ENCODE measurements at regions not wholly inside any gene's neighbourhood (a gene's known extent, or its start where the extent isn't known, plus 50 kb on each side); places are given as distances from the start of the nearest gene placed in this dataset.
A peak's percentile ranks its signal among the peaks of the same experiment; 100 is the strongest.

GRCh38 chr12:92566448-92567019 lies 136.3 kb upstream of the PLEKHG7 start:
- no peaks in the 10 kb centered on the region for H3K9me2 ChIP-seq (ENCODE audit: insufficient read depth, low read length)
- intact Hi-C loops (cut with micrococcal nuclease; ENCODE audit: unreplicated experiment): no loop called here
- H2AFZ ChIP-seq (ENCODE audit: low read length): 0 out of 2 replicates have a peak overlapping the region, but pooled peaks have one; percentile 27
- DNase-seq (ENCODE audit: low spot score): no peak
- no peaks in the 10 kb centered on the region for H3K36me3 ChIP-seq (ENCODE audit: insufficient read depth, low read length)
- TF ChIP-seq EZH2phosphoT487 (IDR thresholded peaks at IDR 0.05; ENCODE audit: borderline replicate concordance, low read depth, low read length) (no peak), CTCF (conservative IDR thresholded peaks at IDR 0.05; ENCODE audit: low read length) (no peak)
- H4K20me1 ChIP-seq (ENCODE audit: insufficient read depth, low read length): no peaks in the 10 kb centered on the region
- ChIA-PET POLR2A (interaction anchor here (0.6 to 2.0 kb wide), 11 partner anchors 88 to 536 kb away, joined by 3 to 7 read pairs (median 4); partner anchors contain the start of gene BTG1), CTCF (ENCODE audit: unreplicated experiment) (interaction anchor here (0.6 kb wide), 2 partner anchors 7 to 150 kb away, joined by 3 read pairs; no protein-coding TSS in a partner anchor)
- peaks cover 11% of the 10 kb centered on the region; the same call in 1 of the 2 replicates for H3K9me3 ChIP-seq (ENCODE audit: low read length)
- H3K4me1 ChIP-seq (ENCODE audit: insufficient read depth, low read length, poor library complexity, severe bottlenecking): peaks cover 40% of the 10 kb centered on the region
- no peak overlapping the region for H3K4me2 ChIP-seq (ENCODE audit: low read length)
- no TSS peak for BruUV-seq (replicated peaks)
- no peak overlapping the region for H3K4me3 ChIP-seq (ENCODE audit: low read depth, low read length, poor library complexity, severe bottlenecking)
- H3K27ac ChIP-seq (ENCODE audit: low read depth, low read length, poor library complexity, severe bottlenecking): no peak overlapping the region
- H3K79me2 ChIP-seq (ENCODE audit: insufficient read depth, low read depth, low read length): no peaks in the 10 kb centered on the region

GRCh38 chr12:92563819-92564218 lies 139.0 kb upstream of the PLEKHG7 start:
- CTCF ChIA-PET (ENCODE audit: unreplicated experiment): interaction anchor here (1.2 kb wide), 1 partner anchor 13 kb away, joined by 3 read pairs; no protein-coding TSS in a partner anchor
- Histone ChIP-seq H3K4me1 (ENCODE audit: insufficient read depth, low read length, poor library complexity, severe bottlenecking) (peaks cover 15% of the 10 kb centered on the region), H3K27ac (ENCODE audit: low read depth, low read length, poor library complexity, severe bottlenecking) (no peak overlapping the region)

More at GRCh38 chr12:92563819-92564218, 139.0 kb upstream of the PLEKHG7 start:
- peaks cover 19% of the 10 kb centered on the region; the same call in 1 of the 2 replicates for H3K9me3 ChIP-seq (ENCODE audit: low read length)
- H3K9me2 ChIP-seq (ENCODE audit: insufficient read depth, low read length): no peaks in the 10 kb centered on the region
- no peak for TF ChIP-seq EZH2phosphoT487 (IDR thresholded peaks at IDR 0.05; ENCODE audit: borderline replicate concordance, low read depth, low read length)
- TF ChIP-seq CTCF (conservative IDR thresholded peaks at IDR 0.05; ENCODE audit: low read length): no peak
- no peak overlapping the region for H3K4me2 ChIP-seq (ENCODE audit: low read length)
- no peaks in the 10 kb centered on the region for H3K79me2 ChIP-seq (ENCODE audit: insufficient read depth, low read depth, low read length)
- POLR2A ChIA-PET: interaction anchor here (0.6 to 4.7 kb wide), 16 partner anchors 9 to 753 kb away, joined by 3 to 19 read pairs (median 5); partner anchors contain the start of gene BTG1
- intact Hi-C loops (cut with micrococcal nuclease; ENCODE audit: unreplicated experiment): no loop called here
- H2AFZ ChIP-seq (ENCODE audit: low read length): peak overlapping the region; percentile 50; the same call in 1 of the 2 replicates
- no peak overlapping the region for H3K4me3 ChIP-seq (ENCODE audit: low read depth, low read length, poor library complexity, severe bottlenecking)
- no peak for DNase-seq (ENCODE audit: low spot score)
- H4K20me1 ChIP-seq (ENCODE audit: insufficient read depth, low read length): no peaks in the 10 kb centered on the region
- H3K36me3 ChIP-seq (ENCODE audit: insufficient read depth, low read length): no peaks in the 10 kb centered on the region
- no TSS peak for BruUV-seq (replicated peaks)

Measured in OCI-LY7 (cell line).